Adrenal gland (tissue), 9 donors: ENCODE measurements at regions not wholly inside any gene's neighbourhood (a gene's known extent, or its start where the extent isn't known, plus 50 kb on each side); places are given as distances from the start of the nearest gene placed in this dataset.

Experiments
- DNase-seq, 7 donors: peaks; one replicate each; pipeline ENCODE4 v3.0.0-alpha.2; 2019 to 2020
- H3K27ac ChIP-seq, 5 donors: fragments of 200-600 bp; sonication (generic) in 4 of 5; 1 replicate in 3 of 5; 2 replicates in 2 of 5; pipeline versions ENCODE4 v1.5.1 to v1.8.0; 2016 to 2020; ENCODE audit warnings: mild to moderate bottlenecking in 1 of 5
- H3K27me3 ChIP-seq: fragments of 200-600 bp; 2 replicates; pipeline ENCODE4 v1.8.0; 2021
- H3K36me3 ChIP-seq, 2 donors: fragments of 200-600 bp; replicated peaks in 1 of 2; 1 replicate in 1 of 2; 2 replicates in 1 of 2; pipeline versions ENCODE4 v1.5.1 to v1.8.0; 2018 to 2022
- H3K4me1 ChIP-seq, 2 donors: fragments of 200-600 bp; replicated peaks in 1 of 2; 1 replicate in 1 of 2; 2 replicates in 1 of 2; pipeline versions ENCODE4 v1.5.1 to v1.8.0; 2018 to 2021
- H3K4me3 ChIP-seq, 4 donors: fragments of 200-600 bp; sonication (generic) in 3 of 4; one replicate each; pipeline ENCODE4 v1.5.1; 2016 to 2018
- H3K9me3 ChIP-seq, 3 donors: fragments of 200-600 bp; sonication (generic) in 1 of 3; replicated peaks in 1 of 3; 1 replicate in 2 of 3; 2 replicates in 1 of 3; pipeline versions ENCODE4 v1.5.1 to v1.8.0; 2016 to 2021
- POLR2A ChIP-seq, 2 donors: fragments of 450-650 bp; IDR thresholded peaks; one replicate each; pipeline ENCODE4 v1.6.1; 2017; ENCODE audit warnings: antibody characterized with exemption in 2 of 2, mild to moderate bottlenecking in 2 of 2, moderate library complexity in 1 of 2
- WGBS, 4 donors: extraction: QIAGEN DNeasy Blood & Tissue Kit in 2 of 4; methylation state at CpG; one replicate each; pipeline versions ENCODE4 v1.1.5 to v1.1.7; 2013 to 2017; 5-methylcytosine and 5-hydroxymethylcytosine counted together
- intact Hi-C, 2 donors: fragments of 100-400 bp; cut with DNase I; formaldehyde crosslinking; loops; one replicate each; pipeline versions ENCODE4 v1.14.1 to v1.15.0; 2022 to 2023
- TF ChIP-seq, protein P1 (sequence below), 6 experiments: fragments of 450-650 bp in 4 of 6; fragments of 200-600 bp in 2 of 6; sonication (generic) in 1 of 6; IDR thresholded peaks; 1 replicate in 5 of 6; 2 replicates in 1 of 6; pipeline versions ENCODE4 v1.5.1 to v1.8.0; 2016 to 2021; ENCODE audit warnings: antibody characterized with exemption in 6 of 6, mild to moderate bottlenecking in 2 of 6, moderate library complexity in 1 of 6
- donor health status: healthy with polysubstance abuse.
- donor health status: Bipolar disorder and iron deficiency.
- donor health status: DM: yes; HTN: yes; CAD: no.
- donor health status: DM: no; HTN: no; CAD: no.
- donor health status: DM: no; HTN: no; CAD: no.

- peak in 6 of 7 donors; percentile 33 to 55 (median 46) for DNase-seq
- no peaks in the 10 kb centered on the region for H3K36me3 ChIP-seq
- 56 to 74% (median 72%) methylated on average over 2 of the region's 2 CpGs for WGBS, 4 donors
- H3K9me3 ChIP-seq = no peaks in the 10 kb centered on the region
- no peaks in the 10 kb centered on the region for H3K27me3 ChIP-seq
- no peak overlapping the region for H3K27ac ChIP-seq
- TF ChIP-seq POLR2A (IDR thresholded peaks at IDR 0.05) = no peak
- TF ChIP-seq, protein P1, sequence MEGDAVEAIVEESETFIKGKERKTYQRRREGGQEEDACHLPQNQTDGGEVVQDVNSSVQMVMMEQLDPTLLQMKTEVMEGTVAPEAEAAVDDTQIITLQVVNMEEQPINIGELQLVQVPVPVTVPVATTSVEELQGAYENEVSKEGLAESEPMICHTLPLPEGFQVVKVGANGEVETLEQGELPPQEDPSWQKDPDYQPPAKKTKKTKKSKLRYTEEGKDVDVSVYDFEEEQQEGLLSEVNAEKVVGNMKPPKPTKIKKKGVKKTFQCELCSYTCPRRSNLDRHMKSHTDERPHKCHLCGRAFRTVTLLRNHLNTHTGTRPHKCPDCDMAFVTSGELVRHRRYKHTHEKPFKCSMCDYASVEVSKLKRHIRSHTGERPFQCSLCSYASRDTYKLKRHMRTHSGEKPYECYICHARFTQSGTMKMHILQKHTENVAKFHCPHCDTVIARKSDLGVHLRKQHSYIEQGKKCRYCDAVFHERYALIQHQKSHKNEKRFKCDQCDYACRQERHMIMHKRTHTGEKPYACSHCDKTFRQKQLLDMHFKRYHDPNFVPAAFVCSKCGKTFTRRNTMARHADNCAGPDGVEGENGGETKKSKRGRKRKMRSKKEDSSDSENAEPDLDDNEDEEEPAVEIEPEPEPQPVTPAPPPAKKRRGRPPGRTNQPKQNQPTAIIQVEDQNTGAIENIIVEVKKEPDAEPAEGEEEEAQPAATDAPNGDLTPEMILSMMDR (IDR thresholded peaks at IDR 0.05) = no peak
- intact Hi-C loops = loop anchor here in 1 of 2 donors (10.0 kb wide), 1 partner anchor 65 kb away; no protein-coding TSS in a partner anchor
- no peaks in the 10 kb centered on the region for H3K4me1 ChIP-seq
- no peak overlapping the region for H3K4me3 ChIP-seq
Observed at GRCh38 chr18:51279367-51279984, 82.0 kb upstream of the MEX3C start.

- H3K9me3 ChIP-seq = no peaks in the 10 kb centered on the region
- H3K27me3 ChIP-seq = no peaks in the 10 kb centered on the region
- H3K4me3 ChIP-seq = no peak overlapping the region
- 84 to 92% (median 89%) methylated on average over 5 of the region's 5 CpGs for WGBS, 4 donors
- TF ChIP-seq POLR2A (IDR thresholded peaks at IDR 0.05) = no peak
- TF ChIP-seq, protein P1 (IDR thresholded peaks at IDR 0.05) = no peak
- intact Hi-C loops = no loop called here
- H3K4me1 ChIP-seq = no peaks in the 10 kb centered on the region
- no peaks in the 10 kb centered on the region for H3K36me3 ChIP-seq
- DNase-seq = no peak
- no peak overlapping the region for H3K27ac ChIP-seq
Observed at GRCh38 chr18:51287818-51288508, 90.5 kb upstream of the MEX3C start.

DNA sequence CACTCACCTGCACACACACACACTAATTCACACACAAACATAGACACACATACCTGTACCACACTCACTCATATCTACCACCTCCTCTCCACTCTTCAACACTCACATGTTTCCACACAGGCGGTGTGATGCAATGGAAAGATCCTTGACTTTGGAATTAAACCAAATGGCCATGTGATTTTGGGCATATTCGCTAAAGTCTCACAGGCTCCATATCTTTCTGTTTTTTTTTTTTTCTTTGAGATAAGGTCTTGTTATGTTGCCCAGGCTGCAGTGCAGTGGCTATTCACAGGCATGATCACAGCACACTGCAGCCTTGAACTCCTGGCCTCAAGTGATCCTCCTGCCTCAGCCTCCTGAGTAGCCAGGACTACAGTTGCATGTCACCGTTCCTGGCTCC is 91.1 kb upstream of the MEX3C start:
- DNase-seq = peak in 2 of 7 donors; percentile 39
- TF ChIP-seq POLR2A (IDR thresholded peaks at IDR 0.05) = no peak
- TF ChIP-seq, protein P1 (IDR thresholded peaks at IDR 0.05) = no peak
- WGBS, 4 donors = 65 to 74% (median 72%) methylated on average over 3 of the region's 3 CpGs
- no peak overlapping the region for H3K27ac ChIP-seq
- no peak overlapping the region for H3K4me3 ChIP-seq
- H3K9me3 ChIP-seq = no peaks in the 10 kb centered on the region
- intact Hi-C loops = no loop called here
- no peaks in the 10 kb centered on the region for H3K27me3 ChIP-seq
- H3K36me3 ChIP-seq = no peaks in the 10 kb centered on the region
- H3K4me1 ChIP-seq = no peaks in the 10 kb centered on the region

- intact Hi-C loops = no loop called here
- Histone ChIP-seq H3K4me1 (no peaks in the 10 kb centered on the region), H3K27ac (no peak overlapping the region), H3K9me3 (no peaks in the 10 kb centered on the region), H3K4me3 (no peak overlapping the region), H3K27me3 (no peaks in the 10 kb centered on the region), H3K36me3 (no peaks in the 10 kb centered on the region)
- no peak for TF ChIP-seq POLR2A (IDR thresholded peaks at IDR 0.05)
- TF ChIP-seq, protein P1 (IDR thresholded peaks at IDR 0.05) = no peak
- DNase-seq = no peak
- 74 to 89% (median 81%) methylated on average over 2 of the region's 2 CpGs for WGBS, 4 donors
Observed at GRCh38 chr18:51290860-51291259, 93.4 kb upstream of the MEX3C start.
